HG02798 (cell line): ENCODE measurements at regions not wholly inside any gene's neighbourhood (a gene's known extent, or its start where the extent isn't known, plus 50 kb on each side); places are given as distances from the start of the nearest gene placed in this dataset.

Experiments used
- ATAC-seq: cut with Tn5 transposase; IDR thresholded peaks from one replicate; pipeline ENCODE4 v1.9.1; 2021; ENCODE audit warnings: mild to moderate bottlenecking; ENCODE audit not compliant: unreplicated experiment, poor library complexity

- no peak for ATAC-seq
Observed at GRCh38 chr3:110069761-110070160, 732.4 kb upstream of the DPPA4 start.

- ATAC-seq: no peak
Observed at GRCh38 chr3:110070161-110070916, 733.0 kb upstream of the DPPA4 start.

DNA sequence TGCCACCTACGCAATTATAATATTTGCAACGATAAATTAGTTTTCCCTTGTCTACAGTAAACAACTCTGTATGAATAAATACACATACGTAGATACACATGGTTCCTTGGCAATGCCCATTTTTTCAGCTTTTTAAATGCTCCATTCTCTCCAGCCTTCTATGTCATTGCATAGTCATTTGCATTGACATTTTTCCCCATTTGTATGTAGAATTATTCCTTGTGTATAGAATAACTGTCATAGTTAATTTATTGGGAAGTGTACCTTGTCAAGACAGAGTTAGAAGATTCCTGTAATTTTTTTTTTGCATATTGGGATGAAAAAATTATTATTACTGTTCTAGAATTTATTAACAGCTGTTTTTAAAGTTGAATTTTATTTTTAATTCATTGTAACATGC, 736.7 kb upstream of the DPPA4 start:
- no peak for ATAC-seq

GRCh38 chr3:110077093-110077492, 739.7 kb upstream of the DPPA4 start:
- peak; percentile 30 for ATAC-seq

DNA sequence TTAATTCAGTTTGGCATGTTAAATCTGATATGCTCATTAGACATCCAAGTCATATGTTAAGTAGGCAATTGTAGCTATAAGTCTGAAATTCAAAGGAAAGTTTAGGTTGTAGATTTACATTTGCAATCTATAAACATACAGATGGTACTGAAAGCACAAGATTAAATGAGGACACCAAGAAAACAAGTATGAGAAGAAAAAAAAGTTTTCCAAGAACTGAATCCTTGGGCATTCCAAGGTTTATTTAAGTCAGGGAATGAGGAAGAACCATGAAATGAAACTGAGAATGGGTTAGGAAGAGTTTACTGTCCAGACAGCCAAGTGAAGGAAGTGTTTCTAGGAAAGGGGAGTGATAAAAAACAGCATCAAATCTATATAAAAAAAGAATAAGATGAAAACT, 756.1 kb upstream of the DPPA4 start:
- no peak for ATAC-seq

- no peak for ATAC-seq
Observed at GRCh38 chr3:110093812-110094401, 756.6 kb upstream of the DPPA4 start.

- ATAC-seq: no peak
Observed at GRCh38 chr3:110099711-110100110, 762.4 kb upstream of the DPPA4 start.

DNA sequence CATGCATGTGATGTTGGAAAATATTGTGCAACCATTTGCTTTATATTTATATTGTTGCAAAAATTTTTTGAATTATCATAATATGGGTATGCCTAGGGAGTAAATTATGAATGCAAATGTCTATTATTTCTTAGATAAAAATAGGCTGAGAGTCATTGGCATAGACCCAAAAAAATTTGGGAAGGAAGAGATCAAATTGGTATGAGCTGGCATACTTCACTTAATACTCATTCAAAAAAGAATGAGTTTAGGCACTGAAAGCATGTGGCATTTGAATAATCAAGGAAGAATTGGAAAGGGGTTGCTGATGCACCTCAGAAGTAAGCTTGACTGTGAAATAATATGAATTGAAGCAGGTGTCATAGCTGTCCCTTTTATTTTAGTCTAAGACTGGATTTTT, 764.0 kb upstream of the DPPA4 start:
- no peak for ATAC-seq

DNA sequence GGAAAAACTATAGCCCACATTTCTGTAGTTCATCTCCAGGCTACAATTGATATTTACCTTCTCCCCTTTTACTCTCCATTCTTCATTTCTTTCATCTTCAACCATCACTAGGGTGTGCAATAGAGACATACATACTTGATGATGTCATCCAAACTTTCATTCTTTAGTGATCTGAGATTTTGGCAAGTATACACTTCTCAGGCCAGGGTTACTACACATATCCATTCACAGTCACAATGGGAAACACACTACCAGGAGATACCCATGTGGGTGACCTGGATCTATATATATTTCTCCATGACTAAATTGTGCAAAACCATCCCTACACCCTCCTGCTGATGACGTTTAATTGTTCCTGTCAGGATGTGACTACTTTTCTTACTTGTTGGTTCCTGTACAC, 769.5 kb upstream of the DPPA4 start:
- no peak for ATAC-seq

- ATAC-seq: no peak
Observed at GRCh38 chr3:110123946-110124345, 786.6 kb upstream of the DPPA4 start.

GRCh38 chr3:110126065-110126464, 788.7 kb upstream of the DPPA4 start:
- no peak for ATAC-seq

DNA sequence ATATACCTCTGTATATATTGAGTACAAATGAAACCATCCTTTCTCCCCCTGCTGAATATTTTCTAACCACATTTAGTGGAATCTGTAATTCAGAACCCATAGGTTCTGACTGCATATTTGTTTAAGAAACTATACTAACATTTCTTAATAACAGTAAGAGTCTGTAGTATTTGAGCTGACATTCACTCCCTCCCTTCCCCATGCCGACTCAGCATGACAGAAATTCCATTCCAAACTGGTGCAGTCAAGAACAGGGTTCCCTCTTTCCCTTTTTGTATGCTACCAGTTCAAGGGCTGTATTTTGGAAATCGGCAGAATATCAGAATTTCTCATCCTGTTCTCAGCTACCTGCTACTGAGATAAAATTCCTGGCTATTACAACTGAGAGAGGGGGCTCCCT, 796.6 kb upstream of the DPPA4 start:
- ATAC-seq: no peak

- no peak for ATAC-seq
Observed at GRCh38 chr3:110139048-110139447, 801.7 kb upstream of the DPPA4 start.

- ATAC-seq: no peak
Observed at GRCh38 chr3:110139821-110140220, 802.5 kb upstream of the DPPA4 start.

DNA sequence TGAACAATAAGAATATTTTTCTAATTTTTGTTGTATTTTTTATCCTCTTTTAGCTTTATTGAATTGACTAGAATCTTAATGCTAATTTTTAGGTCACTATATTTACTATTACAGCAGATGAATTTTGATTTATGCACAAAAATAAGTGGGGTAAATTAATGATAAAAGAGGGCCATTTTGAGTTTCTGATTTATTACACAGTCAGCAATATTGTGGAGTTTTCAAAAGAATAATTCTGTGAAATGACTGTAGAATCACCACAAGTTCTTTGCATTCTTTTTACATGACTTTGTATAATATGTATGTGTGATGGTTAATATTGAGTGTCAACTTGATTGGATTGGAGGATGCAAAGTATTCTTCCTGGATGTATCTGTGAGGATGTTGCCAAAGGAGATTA, 812.4 kb upstream of the DPPA4 start:
- no peak for ATAC-seq

- ATAC-seq: no peak
Observed at GRCh38 chr3:110157221-110157620, 819.9 kb upstream of the DPPA4 start.

DNA sequence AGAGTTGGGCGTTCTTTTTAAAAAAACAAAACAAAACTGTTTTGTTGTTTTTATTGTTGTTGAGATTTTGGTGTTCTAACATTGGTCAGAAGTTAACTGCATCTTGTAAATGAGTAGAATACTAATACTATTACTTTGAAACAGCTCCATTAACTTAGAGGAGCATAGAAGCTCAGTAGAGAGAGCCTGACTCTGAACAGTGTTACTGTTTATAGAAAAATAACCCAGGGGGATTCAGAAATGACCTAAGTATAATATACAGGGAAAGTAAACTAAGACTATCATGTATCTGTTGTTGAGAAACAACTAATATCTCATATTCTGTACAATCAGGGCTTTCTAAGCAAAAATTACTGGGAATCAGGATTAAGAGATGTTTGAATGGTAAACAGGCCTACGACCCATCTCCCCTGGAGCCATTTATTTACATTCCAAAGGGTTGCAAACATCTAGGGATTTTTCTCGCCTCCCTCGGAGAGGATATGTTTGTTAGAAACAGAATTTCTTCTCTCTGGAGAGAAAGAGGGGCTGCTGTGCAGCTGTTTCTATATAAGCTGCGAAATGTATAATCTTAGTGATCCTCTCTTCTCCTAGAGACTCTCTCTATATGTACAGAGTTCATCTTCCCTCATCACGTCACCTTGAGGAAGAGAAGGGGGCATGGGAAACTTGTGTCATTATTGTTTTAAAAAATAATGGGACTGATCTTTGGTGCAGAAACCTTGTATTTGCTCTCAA, 827.5 kb upstream of the DPPA4 start:
- ATAC-seq: no peak

- no peak for ATAC-seq
Observed at GRCh38 chr3:110165370-110165743, 828.0 kb upstream of the DPPA4 start.

- ATAC-seq: no peak
Observed at GRCh38 chr3:110165753-110166152, 828.4 kb upstream of the DPPA4 start.

GRCh38 chr3:110166791-110167190, 829.4 kb upstream of the DPPA4 start:
- ATAC-seq: no peak

DNA sequence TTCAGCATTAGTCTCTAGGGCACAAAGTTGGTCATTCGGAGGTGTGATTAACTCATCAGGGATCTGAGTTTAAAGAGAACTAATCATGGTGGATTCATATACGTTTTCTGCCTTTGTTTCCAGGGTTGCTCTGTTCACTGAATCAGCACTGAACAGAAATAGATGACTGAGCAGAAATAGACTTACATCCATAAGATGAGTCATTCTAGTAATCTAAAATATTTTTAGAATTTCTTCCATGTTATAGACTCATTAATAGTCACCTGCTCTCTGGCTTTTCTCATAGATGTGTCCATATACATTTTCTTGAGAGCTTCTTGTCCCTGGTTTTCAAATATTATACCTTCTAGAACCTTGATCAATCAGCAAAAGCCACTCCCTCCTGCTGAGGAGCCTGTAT, 837.6 kb upstream of the DPPA4 start:
- ATAC-seq: no peak

GRCh38 chr3:110178965-110179364, 841.6 kb upstream of the DPPA4 start:
- no peak for ATAC-seq
